GM23338 (cell line): ENCODE measurements at regions not wholly inside any gene's neighbourhood (a gene's known extent, or its start where the extent isn't known, plus 50 kb on each side); places are given as distances from the start of the nearest gene placed in this dataset.

Experiments
- TF ChIP-seq, protein P1 (sequence below): fragments of 250-450 bp; sonication (Bioruptor Pico); IDR thresholded peaks from 2 replicates; pipeline ENCODE4 v1.5.0; 2020; ENCODE audit warnings: mild to moderate bottlenecking, moderate library complexity

DNA sequence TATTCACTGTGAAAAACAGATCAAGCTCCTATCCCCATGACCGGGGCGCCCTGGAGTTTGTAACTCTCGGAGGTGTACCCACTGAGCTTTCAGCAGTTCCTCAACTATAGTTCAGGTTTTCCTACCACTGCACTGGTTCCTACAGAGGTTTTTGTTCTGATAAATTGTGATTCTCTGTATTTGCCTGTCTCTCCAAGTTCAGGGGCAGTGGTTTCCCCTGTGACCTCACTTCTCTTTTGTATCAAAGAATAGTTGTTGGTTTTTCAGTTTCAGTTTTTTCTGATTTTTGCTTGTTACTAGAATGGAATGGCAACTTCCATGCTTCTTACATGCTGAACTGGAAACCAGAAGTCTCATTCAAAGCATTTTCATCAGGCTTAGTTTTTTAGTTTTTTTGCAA lies 56.8 kb upstream of the PLS3 start (continued):
- TF ChIP-seq, protein P1, sequence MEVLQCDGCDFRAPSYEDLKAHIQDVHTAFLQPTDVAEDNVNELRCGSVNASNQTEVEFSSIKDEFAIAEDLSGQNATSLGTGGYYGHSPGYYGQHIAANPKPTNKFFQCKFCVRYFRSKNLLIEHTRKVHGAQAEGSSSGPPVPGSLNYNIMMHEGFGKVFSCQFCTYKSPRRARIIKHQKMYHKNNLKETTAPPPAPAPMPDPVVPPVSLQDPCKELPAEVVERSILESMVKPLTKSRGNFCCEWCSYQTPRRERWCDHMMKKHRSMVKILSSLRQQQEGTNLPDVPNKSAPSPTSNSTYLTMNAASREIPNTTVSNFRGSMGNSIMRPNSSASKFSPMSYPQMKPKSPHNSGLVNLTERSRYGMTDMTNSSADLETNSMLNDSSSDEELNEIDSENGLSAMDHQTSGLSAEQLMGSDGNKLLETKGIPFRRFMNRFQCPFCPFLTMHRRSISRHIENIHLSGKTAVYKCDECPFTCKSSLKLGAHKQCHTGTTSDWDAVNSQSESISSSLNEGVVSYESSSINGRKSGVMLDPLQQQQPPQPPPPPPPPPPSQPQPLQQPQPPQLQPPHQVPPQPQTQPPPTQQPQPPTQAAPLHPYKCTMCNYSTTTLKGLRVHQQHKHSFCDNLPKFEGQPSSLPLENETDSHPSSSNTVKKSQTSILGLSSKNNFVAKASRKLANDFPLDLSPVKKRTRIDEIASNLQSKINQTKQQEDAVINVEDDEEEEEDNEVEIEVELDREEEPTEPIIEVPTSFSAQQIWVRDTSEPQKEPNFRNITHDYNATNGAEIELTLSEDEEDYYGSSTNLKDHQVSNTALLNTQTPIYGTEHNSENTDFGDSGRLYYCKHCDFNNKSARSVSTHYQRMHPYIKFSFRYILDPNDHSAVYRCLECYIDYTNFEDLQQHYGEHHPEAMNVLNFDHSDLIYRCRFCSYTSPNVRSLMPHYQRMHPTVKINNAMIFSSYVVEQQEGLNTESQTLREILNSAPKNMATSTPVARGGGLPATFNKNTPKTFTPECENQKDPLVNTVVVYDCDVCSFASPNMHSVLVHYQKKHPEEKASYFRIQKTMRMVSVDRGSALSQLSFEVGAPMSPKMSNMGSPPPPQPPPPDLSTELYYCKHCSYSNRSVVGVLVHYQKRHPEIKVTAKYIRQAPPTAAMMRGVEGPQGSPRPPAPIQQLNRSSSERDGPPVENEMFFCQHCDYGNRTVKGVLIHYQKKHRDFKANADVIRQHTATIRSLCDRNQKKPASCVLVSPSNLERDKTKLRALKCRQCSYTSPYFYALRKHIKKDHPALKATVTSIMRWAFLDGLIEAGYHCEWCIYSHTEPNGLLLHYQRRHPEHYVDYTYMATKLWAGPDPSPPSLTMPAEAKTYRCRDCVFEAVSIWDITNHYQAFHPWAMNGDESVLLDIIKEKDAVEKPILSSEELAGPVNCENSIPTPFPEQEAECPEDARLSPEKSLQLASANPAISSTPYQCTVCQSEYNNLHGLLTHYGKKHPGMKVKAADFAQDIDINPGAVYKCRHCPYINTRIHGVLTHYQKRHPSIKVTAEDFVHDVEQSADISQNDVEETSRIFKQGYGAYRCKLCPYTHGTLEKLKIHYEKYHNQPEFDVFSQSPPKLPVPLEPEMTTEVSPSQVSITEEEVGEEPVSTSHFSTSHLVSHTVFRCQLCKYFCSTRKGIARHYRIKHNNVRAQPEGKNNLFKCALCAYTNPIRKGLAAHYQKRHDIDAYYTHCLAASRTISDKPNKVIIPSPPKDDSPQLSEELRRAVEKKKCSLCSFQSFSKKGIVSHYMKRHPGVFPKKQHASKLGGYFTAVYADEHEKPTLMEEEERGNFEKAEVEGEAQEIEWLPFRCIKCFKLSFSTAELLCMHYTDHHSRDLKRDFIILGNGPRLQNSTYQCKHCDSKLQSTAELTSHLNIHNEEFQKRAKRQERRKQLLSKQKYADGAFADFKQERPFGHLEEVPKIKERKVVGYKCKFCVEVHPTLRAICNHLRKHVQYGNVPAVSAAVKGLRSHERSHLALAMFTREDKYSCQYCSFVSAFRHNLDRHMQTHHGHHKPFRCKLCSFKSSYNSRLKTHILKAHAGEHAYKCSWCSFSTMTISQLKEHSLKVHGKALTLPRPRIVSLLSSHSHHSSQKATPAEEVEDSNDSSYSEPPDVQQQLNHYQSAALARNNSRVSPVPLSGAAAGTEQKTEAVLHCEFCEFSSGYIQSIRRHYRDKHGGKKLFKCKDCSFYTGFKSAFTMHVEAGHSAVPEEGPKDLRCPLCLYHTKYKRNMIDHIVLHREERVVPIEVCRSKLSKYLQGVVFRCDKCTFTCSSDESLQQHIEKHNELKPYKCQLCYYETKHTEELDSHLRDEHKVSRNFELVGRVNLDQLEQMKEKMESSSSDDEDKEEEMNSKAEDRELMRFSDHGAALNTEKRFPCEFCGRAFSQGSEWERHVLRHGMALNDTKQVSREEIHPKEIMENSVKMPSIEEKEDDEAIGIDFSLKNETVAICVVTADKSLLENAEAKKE (CRISPR knock-in tag) = no peak
